Testis (tissue), 2 donors: ENCODE measurements at regions not wholly inside any gene's neighbourhood (a gene's known extent, or its start where the extent isn't known, plus 50 kb on each side); places are given as distances from the start of the nearest gene placed in this dataset.

ENCODE experiments used
- DNase-seq: peaks from one replicate; pipeline ENCODE4 v3.0.0-alpha.2; 2019
- H3K27ac ChIP-seq, 2 donors: fragments of 200-600 bp; sonication (generic); one replicate each; pipeline ENCODE4 v1.5.1; 2019
- H3K27me3 ChIP-seq: fragments of 200-600 bp; sonication (generic); one replicate; pipeline ENCODE4 v1.5.1; 2019
- H3K36me3 ChIP-seq: fragments of 200-600 bp; sonication (generic); one replicate; pipeline ENCODE4 v1.5.1; 2017; ENCODE audit warnings: low read depth; ENCODE audit errors: missing control alignments
- H3K4me1 ChIP-seq: fragments of 200-600 bp; sonication (generic); one replicate; pipeline ENCODE4 v1.5.1; 2019
- H3K4me3 ChIP-seq, 2 donors: fragments of 200-600 bp; sonication (generic); one replicate each; pipeline ENCODE4 v1.5.1; 2017 to 2019
- H3K9me3 ChIP-seq: fragments of 200-600 bp; sonication (generic); one replicate; pipeline ENCODE4 v1.5.1; 2017
- POLR2A ChIP-seq: fragments of 450-650 bp; IDR thresholded peaks from one replicate; pipeline ENCODE4 v1.6.1; 2017; ENCODE audit warnings: antibody characterized with exemption, mild to moderate bottlenecking, moderate library complexity
- WGBS, 2 donors: methylation state at CpG; one replicate each; pipeline ENCODE4 v1.1.5; 2018; 5-methylcytosine and 5-hydroxymethylcytosine counted together
- intact Hi-C: fragments of 100-400 bp; cut with DNase I; formaldehyde crosslinking; loops from one replicate; pipeline ENCODE4 v1.15.1; 2023; ENCODE audit warnings: low total_unique reads
- TF ChIP-seq, protein P1 (sequence below), 3 experiments: fragments of 450-650 bp in 2 of 3; fragments of 200-600 bp in 1 of 3; sonication (generic) in 1 of 3; IDR thresholded peaks; one replicate each; pipeline ENCODE4 v1.5.1; 2016 to 2019; ENCODE audit warnings: antibody characterized with exemption in 3 of 3, mild to moderate bottlenecking in 2 of 3, moderate library complexity in 1 of 3

DNA sequence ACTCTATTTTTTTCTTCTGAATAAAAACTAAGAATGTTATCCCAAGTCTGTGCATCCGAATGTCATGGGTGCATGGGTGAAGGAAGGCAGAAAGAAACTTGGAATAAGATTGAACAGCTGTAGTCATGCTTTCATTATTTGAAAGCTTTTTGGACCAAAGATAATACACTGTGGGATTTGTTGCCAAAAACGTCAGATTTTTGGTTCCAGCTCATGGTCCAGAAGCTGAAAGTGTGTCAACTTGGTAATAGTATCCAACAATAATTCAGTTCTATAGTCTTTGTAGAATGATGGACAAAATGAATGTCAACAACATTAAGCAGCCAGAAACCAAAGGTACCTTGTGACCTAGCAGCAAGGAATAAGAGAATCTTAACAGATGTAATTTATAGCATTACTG lies 327.9 kb upstream of the ADAMTS9 start:
- 52% methylated on average over 2 of the region's 2 CpGs for WGBS, 2 donors
- H3K27me3 ChIP-seq, result no peaks in the 10 kb centered on the region
- no peak overlapping the region for H3K27ac ChIP-seq
- TF ChIP-seq, protein P1, sequence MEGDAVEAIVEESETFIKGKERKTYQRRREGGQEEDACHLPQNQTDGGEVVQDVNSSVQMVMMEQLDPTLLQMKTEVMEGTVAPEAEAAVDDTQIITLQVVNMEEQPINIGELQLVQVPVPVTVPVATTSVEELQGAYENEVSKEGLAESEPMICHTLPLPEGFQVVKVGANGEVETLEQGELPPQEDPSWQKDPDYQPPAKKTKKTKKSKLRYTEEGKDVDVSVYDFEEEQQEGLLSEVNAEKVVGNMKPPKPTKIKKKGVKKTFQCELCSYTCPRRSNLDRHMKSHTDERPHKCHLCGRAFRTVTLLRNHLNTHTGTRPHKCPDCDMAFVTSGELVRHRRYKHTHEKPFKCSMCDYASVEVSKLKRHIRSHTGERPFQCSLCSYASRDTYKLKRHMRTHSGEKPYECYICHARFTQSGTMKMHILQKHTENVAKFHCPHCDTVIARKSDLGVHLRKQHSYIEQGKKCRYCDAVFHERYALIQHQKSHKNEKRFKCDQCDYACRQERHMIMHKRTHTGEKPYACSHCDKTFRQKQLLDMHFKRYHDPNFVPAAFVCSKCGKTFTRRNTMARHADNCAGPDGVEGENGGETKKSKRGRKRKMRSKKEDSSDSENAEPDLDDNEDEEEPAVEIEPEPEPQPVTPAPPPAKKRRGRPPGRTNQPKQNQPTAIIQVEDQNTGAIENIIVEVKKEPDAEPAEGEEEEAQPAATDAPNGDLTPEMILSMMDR (IDR thresholded peaks at IDR 0.05), result no peak
- no peak for TF ChIP-seq POLR2A
- no peaks in the 10 kb centered on the region for H3K9me3 ChIP-seq
- DNase-seq, result no peak
- intact Hi-C loops, result no loop called here
- no peaks in the 10 kb centered on the region for H3K36me3 ChIP-seq
- peaks cover 6% of the 10 kb centered on the region for H3K4me1 ChIP-seq
- no peak overlapping the region for H3K4me3 ChIP-seq

DNA sequence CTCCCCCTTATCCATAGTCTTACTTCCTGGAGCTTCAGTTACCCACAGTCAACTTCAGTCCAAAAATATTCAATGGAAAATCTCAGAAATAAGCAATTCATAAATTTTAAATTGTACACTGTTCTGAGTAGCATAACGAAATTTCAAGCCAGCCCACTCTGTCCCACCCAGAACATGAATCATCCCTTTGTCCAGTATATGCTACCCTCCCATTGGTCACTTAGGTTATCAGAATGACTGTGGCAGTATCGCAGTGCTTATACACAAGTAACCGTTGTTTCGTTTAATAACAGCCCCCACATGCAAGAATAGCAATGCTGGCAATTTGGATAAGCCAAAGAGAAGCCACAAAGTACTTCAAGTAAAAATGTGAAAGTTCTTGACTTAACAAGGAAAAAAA lies 325.3 kb upstream of the ADAMTS9 start:
- intact Hi-C loops, result no loop called here
- WGBS, 2 donors, result 91 to 100% methylated on average over 4 of the region's 4 CpGs
- no peaks in the 10 kb centered on the region for H3K4me1 ChIP-seq
- H3K4me3 ChIP-seq, result no peak overlapping the region
- H3K9me3 ChIP-seq, result no peaks in the 10 kb centered on the region
- H3K27ac ChIP-seq, result no peak overlapping the region
- no peaks in the 10 kb centered on the region for H3K36me3 ChIP-seq
- DNase-seq, result no peak
- no peak for TF ChIP-seq POLR2A
- TF ChIP-seq, protein P1 (IDR thresholded peaks at IDR 0.05), result no peak
- H3K27me3 ChIP-seq, result no peaks in the 10 kb centered on the region

DNA sequence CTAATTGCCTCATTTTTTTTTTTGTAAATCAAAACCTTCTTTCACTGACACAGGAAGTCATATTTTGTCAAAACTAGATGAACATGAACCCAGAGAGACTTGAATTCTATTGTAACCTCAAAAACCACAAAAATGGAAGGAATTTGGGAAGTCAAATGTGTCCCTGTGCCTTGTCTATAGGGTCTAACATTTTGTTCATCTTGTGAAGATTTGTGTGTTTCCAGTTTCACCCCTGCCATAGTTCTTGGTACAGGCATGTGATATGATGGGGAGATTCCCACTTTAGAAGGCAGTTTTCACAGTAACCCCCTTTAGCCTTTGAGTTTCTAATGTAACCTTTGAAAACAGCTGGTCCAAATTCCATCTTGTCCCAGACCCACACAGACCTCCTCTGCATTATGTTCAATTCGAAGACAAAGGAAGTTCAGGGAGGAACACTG lies 318.5 kb upstream of the ADAMTS9 start:
- H3K27ac ChIP-seq, result no peak overlapping the region
- intact Hi-C loops, result no loop called here
- no peaks in the 10 kb centered on the region for H3K36me3 ChIP-seq
- DNase-seq, result no peak
- TF ChIP-seq POLR2A, result no peak
- TF ChIP-seq, protein P1 (IDR thresholded peaks at IDR 0.05), result no peak
- H3K4me1 ChIP-seq, result no peaks in the 10 kb centered on the region
- no peaks in the 10 kb centered on the region for H3K9me3 ChIP-seq
- 31 to 39% methylated on average over 1 of the region's 1 CpG for WGBS, 2 donors
- no peak overlapping the region for H3K4me3 ChIP-seq
- no peaks in the 10 kb centered on the region for H3K27me3 ChIP-seq

DNA sequence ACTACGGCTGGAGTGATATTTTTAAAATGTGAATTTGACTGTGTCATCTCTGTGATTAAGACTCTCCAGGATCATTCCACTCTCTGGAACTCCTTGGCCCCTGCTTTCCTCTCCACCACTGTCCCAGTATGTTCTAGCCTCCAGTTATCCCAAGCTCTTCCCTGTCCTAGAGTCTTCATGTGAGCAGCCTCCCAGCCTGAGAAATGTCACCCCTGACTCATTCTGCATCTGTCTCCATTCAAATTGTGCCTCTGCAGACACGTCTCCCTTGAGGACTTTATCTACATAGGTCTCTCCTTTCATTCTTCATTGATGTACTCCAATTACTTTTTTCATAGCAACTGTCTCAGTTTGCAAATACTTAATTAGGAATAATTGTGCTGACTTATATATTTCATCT lies 317.7 kb upstream of the ADAMTS9 start:
- DNase-seq, result no peak
- WGBS, 2 donors, result 82 to 89% methylated on average over 2 of the region's 2 CpGs
- H3K27ac ChIP-seq, result no peak overlapping the region
- no peak for TF ChIP-seq POLR2A
- no peaks in the 10 kb centered on the region for H3K9me3 ChIP-seq
- H3K27me3 ChIP-seq, result no peaks in the 10 kb centered on the region
- no peaks in the 10 kb centered on the region for H3K4me1 ChIP-seq
- H3K36me3 ChIP-seq, result no peaks in the 10 kb centered on the region
- intact Hi-C loops, result no loop called here
- H3K4me3 ChIP-seq, result no peak overlapping the region

DNA sequence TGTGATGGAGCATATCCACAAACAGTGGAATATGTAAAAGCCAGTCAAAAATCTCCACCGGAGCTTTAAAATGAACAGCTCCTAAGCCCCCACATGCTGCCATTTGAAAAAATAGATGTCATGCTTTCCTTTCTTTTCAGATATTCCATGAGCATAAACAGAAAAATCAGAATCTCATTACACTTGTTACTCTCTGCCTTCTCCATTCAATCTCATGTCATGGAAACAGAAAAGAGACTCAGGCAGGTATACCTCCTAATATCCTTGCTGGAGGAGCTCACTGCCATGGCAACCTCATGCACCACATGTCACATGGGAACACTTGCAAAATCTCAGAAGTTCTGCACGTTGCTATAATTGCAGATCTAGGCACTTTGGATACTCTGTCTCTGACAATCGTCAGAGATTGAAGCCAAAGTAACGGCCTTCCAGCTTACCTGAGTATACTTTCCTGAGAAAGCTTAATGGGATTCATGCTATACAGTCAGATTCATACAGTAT lies 317.0 kb upstream of the ADAMTS9 start:
- no peak for TF ChIP-seq POLR2A
- TF ChIP-seq, protein P1 (IDR thresholded peaks at IDR 0.05), result no peak
- Histone ChIP-seq H3K4me1 (no peaks in the 10 kb centered on the region), H3K36me3 (no peaks in the 10 kb centered on the region), H3K9me3 (no peaks in the 10 kb centered on the region), H3K27ac (no peak overlapping the region), H3K27me3 (no peaks in the 10 kb centered on the region), H3K4me3 (no peak overlapping the region)
- WGBS, 2 donors, result 78 to 80% methylated on average over 4 of the region's 4 CpGs
- intact Hi-C loops, result no loop called here
- DNase-seq, result no peak
